ENCODE measurements at regions not wholly inside any gene's neighbourhood (a gene's known extent, or its start where the extent isn't known, plus 50 kb on each side); places are given as distances from the start of the nearest gene placed in this dataset.

DNA sequence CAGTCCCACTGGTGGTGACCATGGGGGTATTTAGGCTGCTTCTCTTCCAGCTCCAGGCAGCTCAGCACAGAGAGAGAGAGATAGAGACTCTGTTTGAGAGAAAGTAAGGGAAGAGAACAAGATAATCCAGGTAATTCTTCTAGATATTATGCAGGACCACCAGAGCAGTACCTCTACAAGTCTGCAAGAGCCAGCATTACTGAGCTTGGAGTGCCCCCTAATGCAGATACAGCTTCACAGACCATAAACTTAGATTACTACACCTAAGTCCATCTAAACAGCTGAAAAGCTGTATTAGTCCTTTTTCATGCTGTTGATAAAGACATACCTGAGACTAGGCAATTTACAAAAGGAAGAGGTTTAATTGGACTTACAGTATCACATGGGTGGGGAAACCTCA, 570.3 kb downstream of the LRRIQ3 start:
- DNase-seq (ENCODE audit: low read depth) = no peak
- H3K4me3 ChIP-seq (ENCODE audit: low read depth, low read length) = no peak overlapping the region
- TF ChIP-seq, protein P1, sequence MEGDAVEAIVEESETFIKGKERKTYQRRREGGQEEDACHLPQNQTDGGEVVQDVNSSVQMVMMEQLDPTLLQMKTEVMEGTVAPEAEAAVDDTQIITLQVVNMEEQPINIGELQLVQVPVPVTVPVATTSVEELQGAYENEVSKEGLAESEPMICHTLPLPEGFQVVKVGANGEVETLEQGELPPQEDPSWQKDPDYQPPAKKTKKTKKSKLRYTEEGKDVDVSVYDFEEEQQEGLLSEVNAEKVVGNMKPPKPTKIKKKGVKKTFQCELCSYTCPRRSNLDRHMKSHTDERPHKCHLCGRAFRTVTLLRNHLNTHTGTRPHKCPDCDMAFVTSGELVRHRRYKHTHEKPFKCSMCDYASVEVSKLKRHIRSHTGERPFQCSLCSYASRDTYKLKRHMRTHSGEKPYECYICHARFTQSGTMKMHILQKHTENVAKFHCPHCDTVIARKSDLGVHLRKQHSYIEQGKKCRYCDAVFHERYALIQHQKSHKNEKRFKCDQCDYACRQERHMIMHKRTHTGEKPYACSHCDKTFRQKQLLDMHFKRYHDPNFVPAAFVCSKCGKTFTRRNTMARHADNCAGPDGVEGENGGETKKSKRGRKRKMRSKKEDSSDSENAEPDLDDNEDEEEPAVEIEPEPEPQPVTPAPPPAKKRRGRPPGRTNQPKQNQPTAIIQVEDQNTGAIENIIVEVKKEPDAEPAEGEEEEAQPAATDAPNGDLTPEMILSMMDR (IDR thresholded peaks at IDR 0.05; ENCODE audit: control insufficient read depth, extremely low read depth, insufficient read depth) = no peak

DNA sequence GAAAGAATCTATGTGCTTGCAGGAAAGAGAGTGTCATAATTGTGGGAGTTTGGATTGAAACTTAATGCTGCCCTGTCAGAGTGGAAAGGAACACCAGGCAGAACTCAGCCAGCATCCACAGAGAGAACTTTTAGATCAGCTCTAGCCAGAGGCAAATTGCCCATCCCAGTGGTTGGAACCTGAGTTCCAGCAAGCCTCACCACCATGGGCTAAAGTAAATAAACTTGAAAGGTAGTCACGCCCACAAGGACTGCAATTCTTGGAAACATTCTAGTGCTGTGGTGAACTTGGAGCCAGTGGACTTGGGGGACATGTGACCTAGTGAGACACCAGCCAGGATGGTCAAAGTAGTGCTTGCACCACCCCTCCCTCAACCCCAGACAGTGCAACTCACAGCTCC, 571.6 kb downstream of the LRRIQ3 start:
- DNase-seq (ENCODE audit: low read depth) = no peak
- TF ChIP-seq, protein P1 (IDR thresholded peaks at IDR 0.05; ENCODE audit: control insufficient read depth, extremely low read depth, insufficient read depth) = no peak
- H3K4me3 ChIP-seq (ENCODE audit: low read depth, low read length) = no peak overlapping the region

DNA sequence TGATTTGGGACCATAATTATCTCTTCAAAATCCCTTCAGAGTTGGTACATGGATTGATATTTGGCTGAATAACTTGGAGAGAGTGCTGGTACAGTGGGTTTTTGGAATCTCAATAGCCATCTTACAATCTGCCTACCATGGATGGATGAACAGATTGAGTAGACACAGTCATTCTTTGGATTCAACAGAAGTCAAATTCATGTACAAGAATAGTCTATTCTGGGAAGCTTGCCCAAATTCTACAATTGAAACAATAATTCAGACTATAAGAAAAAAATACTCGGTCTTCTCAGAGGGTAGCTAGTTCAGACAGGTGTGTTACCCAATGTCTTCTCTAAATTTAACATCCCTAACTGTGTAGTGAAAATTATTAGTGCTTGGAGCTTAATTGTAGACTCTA, 574.0 kb downstream of the LRRIQ3 start:
- DNase-seq (ENCODE audit: low read depth) = no peak
- H3K4me3 ChIP-seq (ENCODE audit: low read depth, low read length) = no peak overlapping the region
- TF ChIP-seq, protein P1 (IDR thresholded peaks at IDR 0.05; ENCODE audit: control insufficient read depth, extremely low read depth, insufficient read depth) = no peak

DNA sequence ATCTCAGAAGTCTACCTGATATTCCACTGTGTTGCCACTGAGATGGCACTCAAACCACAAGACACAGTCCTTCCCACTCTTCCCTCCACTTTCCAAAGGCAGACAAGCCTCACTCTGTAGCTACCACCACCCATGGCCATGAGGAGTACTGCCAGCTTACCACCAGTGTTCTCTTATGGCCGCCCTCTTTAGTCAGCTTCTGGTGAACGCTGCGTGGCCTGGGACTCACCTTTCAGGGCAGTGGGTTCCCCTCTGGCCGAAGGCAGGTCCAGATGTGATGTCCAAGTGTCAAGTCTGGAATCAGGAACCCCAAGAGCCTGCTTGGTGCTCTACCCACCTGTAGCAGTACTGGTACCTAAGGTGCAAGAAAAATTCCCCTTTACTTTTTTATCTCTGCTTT, 580.8 kb downstream of the LRRIQ3 start:
- no peak for DNase-seq (ENCODE audit: low read depth)
- H3K4me3 ChIP-seq (ENCODE audit: low read depth, low read length) = no peak overlapping the region
- TF ChIP-seq, protein P1 (IDR thresholded peaks at IDR 0.05; ENCODE audit: control insufficient read depth, extremely low read depth, insufficient read depth) = no peak

DNA sequence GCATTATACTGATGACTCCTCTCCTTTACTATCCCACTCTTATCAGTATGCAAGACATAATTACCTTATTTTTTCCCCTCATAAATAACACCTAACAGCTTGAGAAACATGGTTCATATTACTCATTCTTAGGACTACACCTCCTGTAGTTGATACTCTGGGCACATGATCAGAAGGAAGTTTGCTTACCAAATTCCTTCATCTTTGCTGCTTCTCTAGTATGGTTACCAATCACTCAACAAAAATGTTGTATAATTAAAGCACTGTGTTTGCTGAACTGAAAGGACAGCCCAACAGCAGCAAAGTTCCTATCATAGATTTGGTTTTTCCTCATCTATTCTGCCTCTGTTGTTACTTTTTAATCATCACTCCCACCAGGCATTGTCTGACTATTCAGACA, 586.3 kb downstream of the LRRIQ3 start:
- no peak for DNase-seq (ENCODE audit: low read depth)
- H3K4me3 ChIP-seq (ENCODE audit: low read depth, low read length) = no peak overlapping the region
- TF ChIP-seq, protein P1 (IDR thresholded peaks at IDR 0.05; ENCODE audit: control insufficient read depth, extremely low read depth, insufficient read depth) = no peak

DNA sequence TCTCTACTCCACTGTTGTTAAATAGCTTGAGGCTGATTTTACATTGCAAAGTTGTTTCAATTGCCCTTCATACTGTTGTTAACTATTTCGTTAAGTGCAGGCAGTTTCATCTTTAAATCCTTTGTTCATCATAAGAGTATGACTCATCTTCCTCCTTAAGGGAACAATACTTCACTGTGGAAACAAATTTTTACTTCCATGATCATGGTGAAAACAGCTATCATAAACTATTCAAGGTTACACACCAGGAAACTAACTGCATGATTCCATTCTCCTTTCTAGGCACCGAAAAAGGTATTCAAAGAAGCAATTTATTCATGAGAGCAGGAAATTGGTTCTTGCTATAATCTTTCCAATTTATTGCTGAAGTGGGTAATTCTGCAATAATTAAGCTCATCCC, 593.2 kb downstream of the LRRIQ3 start:
- TF ChIP-seq, protein P1 (IDR thresholded peaks at IDR 0.05; ENCODE audit: control insufficient read depth, extremely low read depth, insufficient read depth) = no peak
- H3K4me3 ChIP-seq (ENCODE audit: low read depth, low read length) = no peak overlapping the region
- DNase-seq (ENCODE audit: low read depth) = no peak

DNA sequence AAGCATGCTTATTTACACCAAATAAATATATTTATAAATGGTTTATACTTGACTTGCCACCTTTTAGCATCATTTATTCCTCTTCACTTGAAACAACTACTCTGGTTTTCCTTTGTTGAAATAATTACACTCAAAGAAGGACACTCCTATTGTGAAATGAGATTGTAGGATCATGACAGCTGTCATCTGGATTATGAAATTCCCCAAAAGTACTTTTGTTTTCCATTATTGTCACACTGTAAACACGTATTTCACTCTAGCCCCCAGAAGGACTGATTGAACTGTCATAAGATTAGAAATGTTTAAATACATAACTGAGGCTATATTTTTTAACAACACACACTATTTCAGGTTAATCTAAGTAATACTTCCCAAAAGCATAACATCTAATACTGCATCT, 593.8 kb downstream of the LRRIQ3 start:
- TF ChIP-seq, protein P1 (IDR thresholded peaks at IDR 0.05; ENCODE audit: control insufficient read depth, extremely low read depth, insufficient read depth) = no peak
- H3K4me3 ChIP-seq (ENCODE audit: low read depth, low read length) = no peak overlapping the region
- DNase-seq (ENCODE audit: low read depth) = no peak

Data from LNCaP clone FGC (cell line).